ENCODE measurements at regions not wholly inside any gene's neighbourhood (a gene's known extent, or its start where the extent isn't known, plus 50 kb on each side); places are given as distances from the start of the nearest gene placed in this dataset.

GRCh38 chr9:105026451-105026850, 98.5 kb upstream of the ABCA1 start:
- no peak overlapping the region for H3K27ac Mint-ChIP-seq (ENCODE audit: unreplicated experiment)
- H3K4me3 Mint-ChIP-seq (ENCODE audit: unreplicated experiment) = no peak overlapping the region
- no peak for DNase-seq (ENCODE audit: low spot score)
- no peaks in the 10 kb centered on the region for H3K4me1 Mint-ChIP-seq (ENCODE audit: unreplicated experiment)
- TF ChIP-seq CTCF (IDR thresholded peaks at IDR 0.05; ENCODE audit: unreplicated experiment) = no peak
- H3K36me3 Mint-ChIP-seq (ENCODE audit: low read depth, unreplicated experiment) = no peaks in the 10 kb centered on the region
- peaks cover 3% of the 10 kb centered on the region for H3K27me3 Mint-ChIP-seq (ENCODE audit: unreplicated experiment)
- H3K9me3 Mint-ChIP-seq (ENCODE audit: unreplicated experiment) = no peaks in the 10 kb centered on the region

GRCh38 chr9:105027084-105027483, 99.1 kb upstream of the ABCA1 start:
- H3K9me3 Mint-ChIP-seq (ENCODE audit: unreplicated experiment) = no peaks in the 10 kb centered on the region
- H3K36me3 Mint-ChIP-seq (ENCODE audit: low read depth, unreplicated experiment) = no peaks in the 10 kb centered on the region
- DNase-seq (ENCODE audit: low spot score) = no peak
- no peak for TF ChIP-seq CTCF (IDR thresholded peaks at IDR 0.05; ENCODE audit: unreplicated experiment)
- no peak overlapping the region for H3K27ac Mint-ChIP-seq (ENCODE audit: unreplicated experiment)
- no peak overlapping the region for H3K4me3 Mint-ChIP-seq (ENCODE audit: unreplicated experiment)
- no peaks in the 10 kb centered on the region for H3K4me1 Mint-ChIP-seq (ENCODE audit: unreplicated experiment)
- H3K27me3 Mint-ChIP-seq (ENCODE audit: unreplicated experiment) = peaks cover 3% of the 10 kb centered on the region

GRCh38 chr9:105030285-105030684, 102.3 kb upstream of the ABCA1 start:
- no peak overlapping the region for H3K4me3 Mint-ChIP-seq (ENCODE audit: unreplicated experiment)
- TF ChIP-seq CTCF (IDR thresholded peaks at IDR 0.05; ENCODE audit: unreplicated experiment) = no peak
- DNase-seq (ENCODE audit: low spot score) = no peak
- H3K4me1 Mint-ChIP-seq (ENCODE audit: unreplicated experiment) = no peaks in the 10 kb centered on the region
- no peaks in the 10 kb centered on the region for H3K36me3 Mint-ChIP-seq (ENCODE audit: low read depth, unreplicated experiment)
- peaks cover 3% of the 10 kb centered on the region for H3K27me3 Mint-ChIP-seq (ENCODE audit: unreplicated experiment)
- no peak overlapping the region for H3K27ac Mint-ChIP-seq (ENCODE audit: unreplicated experiment)
- H3K9me3 Mint-ChIP-seq (ENCODE audit: unreplicated experiment) = no peaks in the 10 kb centered on the region

- H3K9me3 Mint-ChIP-seq (ENCODE audit: unreplicated experiment) = no peaks in the 10 kb centered on the region
- H3K27ac Mint-ChIP-seq (ENCODE audit: unreplicated experiment) = no peak overlapping the region
- H3K4me3 Mint-ChIP-seq (ENCODE audit: unreplicated experiment) = no peak overlapping the region
- DNase-seq (ENCODE audit: low spot score) = no peak
- TF ChIP-seq CTCF (IDR thresholded peaks at IDR 0.05; ENCODE audit: unreplicated experiment) = no peak
- H3K4me1 Mint-ChIP-seq (ENCODE audit: unreplicated experiment) = no peaks in the 10 kb centered on the region
- no peaks in the 10 kb centered on the region for H3K27me3 Mint-ChIP-seq (ENCODE audit: unreplicated experiment)
- no peaks in the 10 kb centered on the region for H3K36me3 Mint-ChIP-seq (ENCODE audit: low read depth, unreplicated experiment)
Observed at GRCh38 chr9:105037139-105037538, 109.2 kb upstream of the ABCA1 start.

- no peak for DNase-seq (ENCODE audit: low spot score)
- Mint-ChIP-seq H3K36me3 (ENCODE audit: low read depth, unreplicated experiment) (no peaks in the 10 kb centered on the region), H3K9me3 (ENCODE audit: unreplicated experiment) (no peaks in the 10 kb centered on the region), H3K4me3 (ENCODE audit: unreplicated experiment) (no peak overlapping the region), H3K27ac (ENCODE audit: unreplicated experiment) (no peak overlapping the region), H3K27me3 (ENCODE audit: unreplicated experiment) (no peaks in the 10 kb centered on the region), H3K4me1 (ENCODE audit: unreplicated experiment) (no peaks in the 10 kb centered on the region)
- TF ChIP-seq CTCF (IDR thresholded peaks at IDR 0.05; ENCODE audit: unreplicated experiment) = no peak
Observed at GRCh38 chr9:105038051-105038450, 110.1 kb upstream of the ABCA1 start.
